MM.1S (cell line): ENCODE measurements at regions not wholly inside any gene's neighbourhood (a gene's known extent, or its start where the extent isn't known, plus 50 kb on each side); places are given as distances from the start of the nearest gene placed in this dataset.

Experiments used
- DNase-seq: peaks from one replicate; pipeline ENCODE4 v3.0.0-alpha.2; 2015
- H2AFZ ChIP-seq: fragments of 300-600 bp; sonication (generic); 2 replicates; pipeline ENCODE4 v1.6.0; 2016; ENCODE audit warnings: antibody characterized with exemption, low read length
- H3F3A ChIP-seq: fragments of 300-600 bp; sonication (generic); 2 replicates; pipeline ENCODE4 v1.6.1; 2016; ENCODE audit warnings: mild to moderate bottlenecking, antibody characterized with exemption, low read length, moderate library complexity, mixed read lengths; ENCODE audit not compliant: insufficient read depth
- H3K27ac ChIP-seq: fragments of 300-600 bp; sonication (generic); 2 replicates; pipeline ENCODE4 v1.5.1; 2016; ENCODE audit warnings: mild to moderate bottlenecking, low read length
- H3K27me3 ChIP-seq: fragments of 300-600 bp; sonication (generic); replicated peaks from 2 replicates; pipeline ENCODE4 v1.6.0; 2016; ENCODE audit warnings: low read length; ENCODE audit not compliant: insufficient read depth
- H3K36me3 ChIP-seq: fragments of 300-600 bp; sonication (generic); replicated peaks from 2 replicates; pipeline ENCODE4 v1.6.1; 2016; ENCODE audit warnings: mild to moderate bottlenecking, low read length, mixed read lengths; ENCODE audit not compliant: insufficient read depth
- H3K4me1 ChIP-seq: fragments of 300-600 bp; sonication (generic); 2 replicates; pipeline ENCODE4 v1.6.1; 2016; ENCODE audit warnings: low read length, mixed read lengths
- H3K4me2 ChIP-seq: fragments of 300-600 bp; sonication (generic); 2 replicates; pipeline ENCODE4 v1.6.0; 2016; ENCODE audit warnings: low read depth, low read length
- H3K4me3 ChIP-seq: fragments of 300-600 bp; sonication (generic); 2 replicates; pipeline ENCODE4 v1.5.1; 2016; ENCODE audit warnings: low read length, mixed read lengths
- H3K79me2 ChIP-seq: fragments of 300-600 bp; sonication (generic); 2 replicates; pipeline ENCODE4 v1.6.1; 2016; ENCODE audit warnings: mixed run types, low read length, mixed read lengths
- H3K9ac ChIP-seq: fragments of 300-600 bp; sonication (generic); 2 replicates; pipeline ENCODE4 v1.6.1; 2016; ENCODE audit warnings: low read length, mixed read lengths
- H3K9me2 ChIP-seq: fragments of 300-600 bp; sonication (generic); replicated peaks from 2 replicates; pipeline ENCODE4 v1.6.1; 2016; ENCODE audit warnings: mild to moderate bottlenecking, low read length, mixed read lengths; ENCODE audit not compliant: insufficient read depth
- H3K9me3 ChIP-seq: fragments of 300-600 bp; sonication (generic); replicated peaks from 2 replicates; pipeline ENCODE4 v1.6.1; 2016; ENCODE audit warnings: mild to moderate bottlenecking, low read length, mixed read lengths; ENCODE audit not compliant: insufficient read depth
- H4K20me1 ChIP-seq: fragments of 300-600 bp; sonication (generic); 2 replicates; pipeline ENCODE4 v1.6.1; 2016; ENCODE audit warnings: mild to moderate bottlenecking, low read length, moderate library complexity, mixed read lengths; ENCODE audit not compliant: insufficient read depth
- CTCF ChIP-seq: fragments of 300-600 bp; sonication (generic); IDR thresholded peaks from 2 replicates; pipeline ENCODE4 v1.5.1; 2016; ENCODE audit warnings: antibody characterized with exemption, low read length, mixed read lengths
- EZH2 ChIP-seq: fragments of 300-600 bp; sonication (generic); optimal IDR thresholded peaks from 2 replicates; pipeline ENCODE3; 2017; ENCODE audit warnings: low read depth, mild to moderate bottlenecking, antibody characterized with exemption, low read length, mixed read lengths
- EZH2phosphoT487 ChIP-seq: fragments of 300-600 bp; sonication (generic); IDR thresholded peaks from 2 replicates; pipeline ENCODE4 v1.6.1; 2018; ENCODE audit warnings: antibody characterized with exemption, low read length

- no peak for DNase-seq
- H3F3A ChIP-seq, result no peaks in the 10 kb centered on the region
Measured at GRCh38 chr4:56106180-56107147, 157.7 kb downstream of the CEP135 start.

GRCh38 chr4:56104188-56104587 is 155.4 kb downstream of the CEP135 start:
- no peaks in the 10 kb centered on the region for H4K20me1 ChIP-seq
- peaks cover 6% of the 10 kb centered on the region for H3K4me1 ChIP-seq
- no peak overlapping the region for H3K9ac ChIP-seq
- H2AFZ ChIP-seq, result no peak overlapping the region
- TF ChIP-seq CTCF (no peak), EZH2phosphoT487 (no peak), EZH2 (no peak)
- no peak overlapping the region for H3K4me3 ChIP-seq
- H3K9me3 ChIP-seq, result no peaks in the 10 kb centered on the region
- no peak overlapping the region for H3K4me2 ChIP-seq
- H3K27me3 ChIP-seq, result no peaks in the 10 kb centered on the region
- H3K79me2 ChIP-seq, result no peaks in the 10 kb centered on the region
- no peaks in the 10 kb centered on the region for H3K9me2 ChIP-seq
- DNase-seq, result no peak
- H3F3A ChIP-seq, result no peaks in the 10 kb centered on the region
- H3K36me3 ChIP-seq, result no peaks in the 10 kb centered on the region
- no peak overlapping the region for H3K27ac ChIP-seq

More at GRCh38 chr4:56106180-56107147, 157.7 kb downstream of the CEP135 start:
- no peaks in the 10 kb centered on the region for H3K36me3 ChIP-seq
- H3K4me1 ChIP-seq, result no peaks in the 10 kb centered on the region
- no peaks in the 10 kb centered on the region for H4K20me1 ChIP-seq
- no peak overlapping the region for H3K4me2 ChIP-seq
- no peaks in the 10 kb centered on the region for H3K79me2 ChIP-seq
- H3K9ac ChIP-seq, result no peak overlapping the region
- H3K27me3 ChIP-seq, result no peaks in the 10 kb centered on the region
- no peak for TF ChIP-seq EZH2
- TF ChIP-seq CTCF, result no peak
- TF ChIP-seq EZH2phosphoT487, result no peak
- no peak overlapping the region for H2AFZ ChIP-seq
- H3K9me2 ChIP-seq, result no peaks in the 10 kb centered on the region
- H3K27ac ChIP-seq, result no peak overlapping the region
- no peaks in the 10 kb centered on the region for H3K9me3 ChIP-seq
- no peak overlapping the region for H3K4me3 ChIP-seq

- no peak overlapping the region for H3K9ac ChIP-seq
- no peaks in the 10 kb centered on the region for H3K27me3 ChIP-seq
- peaks cover 11% of the 10 kb centered on the region for H3K4me1 ChIP-seq
- no peak for DNase-seq
- no peak overlapping the region for H3K4me2 ChIP-seq
- no peaks in the 10 kb centered on the region for H3K79me2 ChIP-seq
- TF ChIP-seq CTCF (no peak), EZH2 (no peak), EZH2phosphoT487 (no peak)
- no peak overlapping the region for H3K4me3 ChIP-seq
- H2AFZ ChIP-seq, result no peak overlapping the region
- H3F3A ChIP-seq, result no peaks in the 10 kb centered on the region
- no peaks in the 10 kb centered on the region for H4K20me1 ChIP-seq
- no peaks in the 10 kb centered on the region for H3K9me3 ChIP-seq
- no peak overlapping the region for H3K27ac ChIP-seq
- no peaks in the 10 kb centered on the region for H3K36me3 ChIP-seq
- H3K9me2 ChIP-seq, result no peaks in the 10 kb centered on the region
Measured at GRCh38 chr4:56102601-56103000, 153.9 kb downstream of the CEP135 start.
